ENCODE measurements at regions not wholly inside any gene's neighbourhood (a gene's known extent, or its start where the extent isn't known, plus 50 kb on each side); places are given as distances from the start of the nearest gene placed in this dataset.

- no peak overlapping the region for H3K27ac ChIP-seq
- H3K4me1 ChIP-seq: no peaks in the 10 kb centered on the region
- H3K27me3 ChIP-seq: no peaks in the 10 kb centered on the region
- H3K36me3 ChIP-seq: peaks cover 0 to 53% of the 10 kb centered on the region in 2 donors
- TF ChIP-seq POLR2A (IDR thresholded peaks at IDR 0.05): no peak
- no peak for TF ChIP-seq CTCF (IDR thresholded peaks at IDR 0.05)
- TF ChIP-seq POLR2AphosphoS5 (IDR thresholded peaks at IDR 0.05; ENCODE audit: insufficient read depth in 1 of 2, low read depth in 1 of 2): no peak
- no peak for DNase-seq (ENCODE audit: extremely low spot score in 2 of 2)
- intact Hi-C loops (cut with DNase I): no loop called here
- H3K4me3 ChIP-seq: no peak overlapping the region
- H3K9me3 ChIP-seq: no peaks in the 10 kb centered on the region
Observed at GRCh38 chr22:25353516-25354445, 134.3 kb downstream of the CRYBB2 start.

GRCh38 chr22:25354456-25354855 lies 135.0 kb downstream of the CRYBB2 start:
- no peaks in the 10 kb centered on the region for H3K27me3 ChIP-seq
- no peak overlapping the region for H3K27ac ChIP-seq
- H3K9me3 ChIP-seq: no peaks in the 10 kb centered on the region
- TF ChIP-seq POLR2A (IDR thresholded peaks at IDR 0.05): no peak
- TF ChIP-seq CTCF (IDR thresholded peaks at IDR 0.05): no peak
- no peak for TF ChIP-seq POLR2AphosphoS5 (IDR thresholded peaks at IDR 0.05; ENCODE audit: insufficient read depth in 1 of 2, low read depth in 1 of 2)
- intact Hi-C loops (cut with DNase I): no loop called here
- H3K4me1 ChIP-seq: no peaks in the 10 kb centered on the region
- peaks cover 0 to 54% of the 10 kb centered on the region in 2 donors for H3K36me3 ChIP-seq
- no peak for DNase-seq (ENCODE audit: extremely low spot score in 2 of 2)
- no peak overlapping the region for H3K4me3 ChIP-seq

- Histone ChIP-seq H3K36me3 (peaks cover 0 to 36% of the 10 kb centered on the region in 2 donors), H3K27me3 (no peaks in the 10 kb centered on the region), H3K9me3 (no peaks in the 10 kb centered on the region), H3K4me3 (no peak overlapping the region), H3K4me1 (peaks cover 4% of the 10 kb centered on the region), H3K27ac (no peak overlapping the region)
- intact Hi-C loops (cut with DNase I): no loop called here
- DNase-seq (ENCODE audit: extremely low spot score in 2 of 2): no peak
- TF ChIP-seq CTCF (IDR thresholded peaks at IDR 0.05): no peak
- no peak for TF ChIP-seq POLR2AphosphoS5 (IDR thresholded peaks at IDR 0.05; ENCODE audit: insufficient read depth in 1 of 2, low read depth in 1 of 2)
- TF ChIP-seq POLR2A (IDR thresholded peaks at IDR 0.05): no peak
Observed at GRCh38 chr22:25357132-25357455, 137.7 kb downstream of the CRYBB2 start.

- H3K36me3 ChIP-seq: peaks cover 0 to 32% of the 10 kb centered on the region in 2 donors
- DNase-seq (ENCODE audit: extremely low spot score in 2 of 2): no peak
- no peak for TF ChIP-seq POLR2A (IDR thresholded peaks at IDR 0.05)
- no peak for TF ChIP-seq POLR2AphosphoS5 (IDR thresholded peaks at IDR 0.05; ENCODE audit: insufficient read depth in 1 of 2, low read depth in 1 of 2)
- no peak for TF ChIP-seq CTCF (IDR thresholded peaks at IDR 0.05)
Observed at GRCh38 chr22:25357606-25358420, 138.4 kb downstream of the CRYBB2 start.

More at GRCh38 chr22:25357606-25358420, 138.4 kb downstream of the CRYBB2 start:
- no peaks in the 10 kb centered on the region for H3K9me3 ChIP-seq
- peaks cover 11% of the 10 kb centered on the region for H3K4me1 ChIP-seq
- H3K27ac ChIP-seq: no peak overlapping the region
- intact Hi-C loops (cut with DNase I): no loop called here
- H3K27me3 ChIP-seq: no peaks in the 10 kb centered on the region
- no peak overlapping the region for H3K4me3 ChIP-seq

Measured in vagina (tissue), 2 donors.